ENCODE measurements at regions not wholly inside any gene's neighbourhood (a gene's known extent, or its start where the extent isn't known, plus 50 kb on each side); places are given as distances from the start of the nearest gene placed in this dataset.
"Not testable (repeated sequence)": the region's sequence is repeated elsewhere in the genome, so short reads cannot be mapped to it uniquely, and the experiment has no call there.

GRCh38 chr4:115219315-115219860 is 106.0 kb upstream of the NDST4 start:
- DNase-seq (ENCODE audit: low spot score): no peak

DNA sequence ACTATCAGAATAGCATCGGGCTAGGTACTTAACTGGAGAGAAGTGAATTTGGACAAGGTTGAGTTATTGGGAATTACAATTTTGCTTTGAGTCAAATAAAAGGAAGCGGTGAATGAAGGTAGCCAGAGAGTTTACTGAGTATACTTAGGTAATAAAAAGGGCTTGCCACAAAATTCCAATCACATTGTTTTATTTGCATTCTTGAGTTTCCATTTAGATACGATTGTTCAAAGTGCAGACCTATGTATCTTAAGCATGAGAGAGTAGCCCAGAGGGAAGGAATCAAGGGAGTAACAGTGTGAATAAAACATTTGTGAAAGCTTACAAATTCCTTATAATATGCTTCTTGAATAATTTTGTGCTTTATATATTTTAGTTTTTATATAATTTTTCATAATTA is 102.5 kb upstream of the NDST4 start:
- DNase-seq (ENCODE audit: low spot score): no peak

DNA sequence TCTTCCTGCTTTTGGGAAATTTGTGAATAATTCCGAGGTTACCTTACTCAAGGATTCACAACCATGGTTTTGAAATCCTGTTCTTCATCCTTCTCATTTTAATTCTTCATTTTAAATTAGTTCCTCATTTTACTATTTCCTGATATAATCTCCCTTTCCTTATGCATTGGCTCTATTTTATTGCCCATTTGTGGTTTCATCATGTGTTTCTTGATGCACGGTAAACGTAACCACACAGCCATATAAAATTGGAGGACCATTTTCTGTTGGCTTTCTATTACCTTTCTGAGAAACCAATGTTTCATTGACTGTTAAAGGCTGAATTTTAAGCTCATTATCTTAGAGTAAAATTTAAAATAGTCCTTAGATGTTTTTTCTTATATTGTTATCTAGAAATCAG is 100.3 kb upstream of the NDST4 start:
- no peak for DNase-seq (ENCODE audit: low spot score)

DNA sequence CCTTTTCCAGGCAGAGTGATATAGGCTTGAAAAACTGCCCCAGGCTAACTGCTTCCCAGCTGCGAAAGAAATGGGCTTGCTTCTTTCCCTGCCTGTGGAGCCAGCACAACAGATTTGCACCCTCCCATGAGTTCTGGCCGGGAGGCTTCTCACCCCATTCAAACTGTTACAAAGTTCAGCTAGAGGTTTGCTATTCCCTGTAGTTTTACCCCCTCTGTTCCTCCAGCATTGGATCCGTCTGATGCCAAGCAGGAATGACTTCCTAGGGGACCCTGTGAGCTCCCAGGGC is 87.6 kb upstream of the NDST4 start:
- DNase-seq (ENCODE audit: low spot score): no peak

DNA sequence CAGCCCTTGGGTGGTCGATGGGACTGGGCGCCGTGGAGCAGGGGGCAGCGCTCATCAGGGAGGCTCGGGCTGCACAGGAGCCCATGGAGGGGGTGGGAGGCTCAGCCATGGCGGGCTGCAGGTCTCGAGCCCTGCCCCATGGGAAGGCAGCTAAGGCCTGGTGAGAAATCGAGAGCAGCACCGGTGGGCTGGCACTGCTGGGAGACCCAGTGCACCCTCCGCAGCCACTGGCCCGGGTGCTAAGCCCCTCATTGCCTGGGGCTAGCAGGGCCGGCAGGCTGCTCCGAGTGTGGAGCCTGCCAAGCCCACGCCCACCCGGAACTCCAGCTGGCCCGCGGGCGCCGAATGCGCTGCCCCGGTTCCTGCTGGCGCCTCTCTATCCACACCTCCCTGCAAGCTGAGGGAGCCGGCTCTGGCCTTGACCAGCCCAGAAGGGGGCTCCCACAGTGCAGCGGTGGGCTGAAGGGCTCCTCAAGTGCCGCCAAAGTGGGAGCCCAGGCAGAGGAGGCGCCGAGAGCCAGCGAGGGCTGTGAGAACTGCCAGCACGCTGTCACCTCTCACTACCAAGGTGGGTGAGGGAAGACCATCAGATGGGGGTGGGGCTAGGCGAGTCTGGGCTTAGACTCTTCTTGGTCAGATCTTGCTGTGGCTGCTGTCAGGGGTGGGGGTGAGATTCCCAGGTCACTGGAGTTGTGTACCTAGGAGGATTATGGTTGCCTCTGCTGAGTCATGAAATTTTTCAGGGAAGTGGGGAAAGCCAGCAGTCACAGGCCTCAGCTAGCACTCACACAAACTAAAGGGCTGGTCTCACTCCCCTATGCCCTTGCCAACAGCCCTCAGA is 87.0 kb upstream of the NDST4 start:
- DNase-seq (ENCODE audit: low spot score): not testable (repeated sequence)

- DNase-seq (ENCODE audit: low spot score): not testable (repeated sequence)
Observed at GRCh38 chr4:115194612-115195011, 81.2 kb upstream of the NDST4 start.

DNA sequence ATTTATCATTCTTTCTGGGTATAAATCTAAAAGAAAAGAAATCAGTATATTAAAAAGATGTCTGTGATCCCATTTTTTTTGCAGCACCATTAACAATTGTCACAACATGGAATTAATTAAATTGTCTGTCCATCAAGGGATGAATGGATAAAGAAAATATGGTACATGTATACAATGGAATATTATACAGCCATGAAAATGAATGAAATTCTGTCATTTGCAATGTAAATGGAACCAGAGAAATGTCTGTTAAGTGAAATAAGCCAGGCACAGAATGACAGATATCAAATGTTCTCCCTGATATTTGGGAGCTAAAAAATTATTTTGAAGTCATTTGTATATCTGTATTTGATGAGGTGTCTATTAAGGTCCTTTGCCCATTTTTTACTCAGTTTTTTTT is 77.1 kb upstream of the NDST4 start:
- DNase-seq (ENCODE audit: low spot score): no peak

DNA sequence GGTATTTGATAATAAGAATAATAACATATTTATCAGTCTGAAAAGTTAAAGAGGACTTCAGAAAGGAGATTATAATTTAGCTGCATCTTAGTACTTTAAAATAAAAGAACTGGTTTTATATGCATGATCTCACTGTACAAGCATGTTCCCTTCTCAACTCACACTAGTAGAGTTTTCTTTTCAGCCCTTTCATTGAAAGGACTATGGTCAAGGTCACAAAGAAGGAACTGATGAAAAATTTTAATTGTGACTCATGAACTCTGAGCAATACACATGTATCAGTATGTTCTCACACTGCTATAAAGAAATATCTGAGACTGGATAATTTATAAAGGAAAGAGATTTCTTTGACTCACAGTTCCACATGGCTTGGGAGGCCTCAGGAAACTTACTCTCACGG is 73.7 kb upstream of the NDST4 start:
- DNase-seq (ENCODE audit: low spot score): no peak

- not testable (repeated sequence) for DNase-seq (ENCODE audit: low spot score)
Observed at GRCh38 chr4:115179438-115180062, 66.1 kb upstream of the NDST4 start.

DNA sequence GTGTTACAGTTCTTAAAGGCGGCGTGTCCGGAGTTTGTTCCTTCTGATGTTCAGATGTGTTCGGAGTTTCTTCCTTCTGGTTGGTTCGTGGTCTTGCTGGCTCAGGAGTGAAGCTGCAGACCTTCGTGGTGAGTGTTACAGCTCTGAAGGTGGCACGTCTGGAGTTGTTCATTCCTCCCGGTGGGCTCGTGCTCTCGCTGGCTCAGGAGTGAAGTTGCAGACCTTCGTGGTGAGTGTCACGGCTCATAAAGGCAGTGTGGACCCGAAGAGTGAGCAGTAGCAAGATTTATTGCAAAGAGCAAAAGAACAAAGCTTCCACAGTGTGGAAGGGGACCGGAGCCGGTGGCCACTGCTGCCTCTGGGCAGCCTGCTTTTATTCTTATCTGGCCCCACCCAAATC is 65.3 kb upstream of the NDST4 start:
- not testable (repeated sequence) for DNase-seq (ENCODE audit: low spot score)

DNA sequence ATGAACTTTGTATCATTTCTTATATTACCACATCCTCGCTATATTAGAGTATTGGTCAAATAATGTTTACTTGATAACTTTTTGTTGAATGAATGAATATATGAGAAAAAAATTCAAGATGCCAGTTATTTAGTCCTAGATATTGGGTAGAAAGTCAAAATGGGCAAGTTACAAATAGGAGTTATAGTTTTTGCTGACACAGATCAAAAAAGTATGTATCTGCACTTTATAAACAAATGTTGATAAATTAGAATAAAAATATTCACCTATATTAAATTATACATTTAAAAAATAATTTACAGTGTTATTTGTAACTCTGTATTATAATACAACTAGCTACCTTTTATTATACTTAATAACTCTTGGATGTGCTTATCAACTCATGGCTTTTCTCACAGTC is 57.8 kb upstream of the NDST4 start:
- no peak for DNase-seq (ENCODE audit: low spot score)

DNA sequence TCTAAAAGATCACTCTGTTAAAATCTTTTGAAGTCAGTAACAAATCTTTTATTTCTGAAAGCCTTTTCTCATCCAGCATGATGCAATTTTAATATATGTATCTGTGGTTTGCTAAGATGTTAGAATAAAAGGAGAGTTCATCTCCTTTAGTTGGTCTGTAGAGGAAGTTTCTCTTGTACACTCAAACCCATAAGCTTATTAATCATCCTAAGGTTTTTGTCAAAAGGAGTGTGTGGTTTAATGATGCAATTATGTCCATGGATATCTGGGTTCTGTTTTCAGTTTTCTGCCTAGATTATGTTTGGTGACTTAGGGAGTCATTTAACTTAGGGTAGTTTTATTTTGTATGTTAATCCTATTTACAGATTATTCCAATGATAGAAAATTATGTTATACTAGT is 52.1 kb upstream of the NDST4 start:
- no peak for DNase-seq (ENCODE audit: low spot score)

Data from HuH-7 (cell line).